Middle frontal gyrus (tissue), 1 donor: ENCODE measurements at regions not wholly inside any gene's neighbourhood (a gene's known extent, or its start where the extent isn't known, plus 50 kb on each side); places are given as distances from the start of the nearest gene placed in this dataset.
"Not testable (repeated sequence)": the region's sequence is repeated elsewhere in the genome, so short reads cannot be mapped to it uniquely, and the experiment has no call there.

Experiments
- DNase-seq: peaks from one replicate; pipeline ENCODE4 v3.0.0-alpha.2; 2015; ENCODE audit warnings: low spot score; ENCODE audit errors: extremely low spot score

GRCh38 chr16:59654455-59654854, 920.3 kb upstream of the GOT2 start:
- DNase-seq: no peak

- no peak for DNase-seq
Measured at GRCh38 chr16:59651662-59652061, 917.5 kb upstream of the GOT2 start.

- no peak for DNase-seq
Measured at GRCh38 chr16:59645194-59645593, 911.1 kb upstream of the GOT2 start.

- no peak for DNase-seq
Measured at GRCh38 chr16:59635674-59636073, 901.6 kb upstream of the GOT2 start.

- DNase-seq: no peak
Measured at GRCh38 chr16:59634951-59635350, 900.8 kb upstream of the GOT2 start.

GRCh38 chr16:59634004-59634579, 900.0 kb upstream of the GOT2 start:
- no peak for DNase-seq

GRCh38 chr16:59632276-59632855, 898.2 kb upstream of the GOT2 start:
- DNase-seq: no peak

GRCh38 chr16:59624381-59624780, 890.3 kb upstream of the GOT2 start:
- not testable (repeated sequence) for DNase-seq

GRCh38 chr16:59614466-59615240, 880.5 kb upstream of the GOT2 start:
- no peak for DNase-seq

- DNase-seq: not testable (repeated sequence)
Measured at GRCh38 chr16:59612910-59613620, 878.9 kb upstream of the GOT2 start.

GRCh38 chr16:59612094-59612493, 878.0 kb upstream of the GOT2 start:
- DNase-seq: no peak

- no peak for DNase-seq
Measured at GRCh38 chr16:59611556-59611955, 877.4 kb upstream of the GOT2 start.

- DNase-seq: no peak
Measured at GRCh38 chr16:59605706-59606105, 871.6 kb upstream of the GOT2 start.

GRCh38 chr16:59604354-59604753, 870.2 kb upstream of the GOT2 start:
- no peak for DNase-seq

GRCh38 chr16:59601452-59601851, 867.3 kb upstream of the GOT2 start:
- DNase-seq: peak; percentile 8

GRCh38 chr16:59597269-59597668, 863.2 kb upstream of the GOT2 start:
- DNase-seq: no peak

GRCh38 chr16:59596693-59597092, 862.6 kb upstream of the GOT2 start:
- no peak for DNase-seq

- DNase-seq: no peak
Measured at GRCh38 chr16:59593194-59593661, 859.1 kb upstream of the GOT2 start.

GRCh38 chr16:59591480-59591879, 857.4 kb upstream of the GOT2 start:
- no peak for DNase-seq

- no peak for DNase-seq
Measured at GRCh38 chr16:59590845-59591244, 856.7 kb upstream of the GOT2 start.

GRCh38 chr16:59586331-59586730, 852.2 kb upstream of the GOT2 start:
- no peak for DNase-seq

- no peak for DNase-seq
Measured at GRCh38 chr16:59574296-59574695, 840.2 kb upstream of the GOT2 start.
